PC-3 (cell line): ENCODE measurements at regions not wholly inside any gene's neighbourhood (a gene's known extent, or its start where the extent isn't known, plus 50 kb on each side); places are given as distances from the start of the nearest gene placed in this dataset.

ENCODE experiments used
- EZH2 ChIP-seq: fragments of 300-600 bp; sonication (generic); IDR thresholded peaks from one replicate; pipeline ENCODE4 v1.6.1; 2017; ENCODE audit warnings: antibody characterized with exemption, mild to moderate bottlenecking, low read length; ENCODE audit not compliant: unreplicated experiment
- TF ChIP-seq, protein P1 (sequence below): fragments of 300-600 bp; sonication (generic); conservative IDR thresholded peaks from 2 replicates; pipeline ENCODE4 v1.5.1; 2017; ENCODE audit warnings: antibody characterized with exemption, low read depth, mild to moderate bottlenecking, low read length

DNA sequence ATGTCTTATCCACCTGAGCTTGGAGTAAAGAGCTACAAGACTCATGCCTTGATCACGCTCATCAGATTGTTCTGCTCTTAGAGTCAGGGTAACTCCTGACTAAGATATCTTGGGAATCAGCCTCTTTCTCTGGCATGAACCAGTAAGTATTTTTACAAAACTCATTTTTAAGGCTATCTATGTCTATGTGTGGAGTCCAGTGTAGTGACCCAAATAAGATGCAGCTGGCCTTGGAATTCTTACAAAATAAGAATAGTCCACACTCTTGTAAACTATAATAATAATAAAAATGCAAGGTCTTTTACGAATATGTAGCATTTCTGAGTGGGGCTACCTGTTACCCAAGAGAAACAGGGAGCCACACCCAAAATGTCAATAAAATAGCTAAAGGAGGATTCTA is 498.3 kb upstream of the SYT4 start:
- TF ChIP-seq, protein P1, sequence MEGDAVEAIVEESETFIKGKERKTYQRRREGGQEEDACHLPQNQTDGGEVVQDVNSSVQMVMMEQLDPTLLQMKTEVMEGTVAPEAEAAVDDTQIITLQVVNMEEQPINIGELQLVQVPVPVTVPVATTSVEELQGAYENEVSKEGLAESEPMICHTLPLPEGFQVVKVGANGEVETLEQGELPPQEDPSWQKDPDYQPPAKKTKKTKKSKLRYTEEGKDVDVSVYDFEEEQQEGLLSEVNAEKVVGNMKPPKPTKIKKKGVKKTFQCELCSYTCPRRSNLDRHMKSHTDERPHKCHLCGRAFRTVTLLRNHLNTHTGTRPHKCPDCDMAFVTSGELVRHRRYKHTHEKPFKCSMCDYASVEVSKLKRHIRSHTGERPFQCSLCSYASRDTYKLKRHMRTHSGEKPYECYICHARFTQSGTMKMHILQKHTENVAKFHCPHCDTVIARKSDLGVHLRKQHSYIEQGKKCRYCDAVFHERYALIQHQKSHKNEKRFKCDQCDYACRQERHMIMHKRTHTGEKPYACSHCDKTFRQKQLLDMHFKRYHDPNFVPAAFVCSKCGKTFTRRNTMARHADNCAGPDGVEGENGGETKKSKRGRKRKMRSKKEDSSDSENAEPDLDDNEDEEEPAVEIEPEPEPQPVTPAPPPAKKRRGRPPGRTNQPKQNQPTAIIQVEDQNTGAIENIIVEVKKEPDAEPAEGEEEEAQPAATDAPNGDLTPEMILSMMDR: no peak
- no peak for TF ChIP-seq EZH2
